B cell (primary cell): ENCODE measurements at regions not wholly inside any gene's neighbourhood (a gene's known extent, or its start where the extent isn't known, plus 50 kb on each side); places are given as distances from the start of the nearest gene placed in this dataset.

Experiments
- ATAC-seq: fragments of 200-7000 bp; cut with Tn5 transposase; one replicate; pipeline ENCODE4 v1.10.0; 2021; ENCODE audit warnings: low read depth, mild to moderate bottlenecking, moderate number of reproducible peaks, moderate library complexity
- CTCF ChIA-PET: fragments of 350-600 bp; sonication (Branson Sonifier 250); formaldehyde crosslinking; loops from one replicate; lab custom pipeline; 2021; ENCODE audit warnings: antibody characterized with exemption, inconsistent platforms; lab: Charles Lee
- POLR2A ChIA-PET: fragments of 350-600 bp; sonication (Branson Sonifier 250); formaldehyde crosslinking; loops from one replicate; lab custom pipeline; 2021; ENCODE audit warnings: antibody characterized with exemption; lab: Charles Lee
- DNase-seq: peaks from one replicate; pipeline ENCODE4 v3.0.0; 2013
- H2AFZ ChIP-seq: 2 replicates; pipeline ENCODE4 v1.6.1; 2012; ENCODE audit warnings: mild to moderate bottlenecking, low read depth, low read length; ENCODE audit not compliant: insufficient read depth, poor library complexity, severe bottlenecking
- H3K27ac ChIP-seq, 2 donors: 1 replicate in 1 of 2; 2 replicates in 1 of 2; pipeline ENCODE4 v1.5.1; 2012 to 2013; ENCODE audit warnings: low read length in 2 of 2, mild to moderate bottlenecking in 2 of 2, moderate library complexity in 1 of 2
- H3K27me3 ChIP-seq, 4 experiments: fragments of 200-600 bp in 1 of 4; sonication (generic) in 1 of 4; replicated peaks in 1 of 4; 1 replicate in 2 of 4; 2 replicates in 2 of 4; pipeline versions ENCODE4 v1.6.1 to v1.7.0; 2013 to 2016; ENCODE audit warnings: low read length in 3 of 4, mild to moderate bottlenecking in 2 of 4, mixed read lengths in 1 of 4, moderate library complexity in 1 of 4; ENCODE audit not compliant: insufficient read depth in 4 of 4, control insufficient read depth in 3 of 4; ENCODE audit errors: control extremely low read depth in 1 of 4
- H3K36me3 ChIP-seq, 2 experiments: replicated peaks in 1 of 2; 1 replicate in 1 of 2; 2 replicates in 1 of 2; pipeline versions ENCODE4 v1.6.1 to v1.7.1; 2013; ENCODE audit warnings: low read length in 1 of 2; ENCODE audit not compliant: insufficient read depth in 2 of 2, control insufficient read depth in 1 of 2; ENCODE audit errors: control extremely low read depth in 1 of 2, extremely low read depth in 1 of 2
- H3K4me1 ChIP-seq, 2 donors: fragments of 200-600 bp in 1 of 2; sonication (generic) in 1 of 2; 1 replicate in 1 of 2; 2 replicates in 1 of 2; pipeline versions ENCODE4 v1.5.1 to v1.6.1; 2013 to 2017; ENCODE audit warnings: low read length in 2 of 2; ENCODE audit not compliant: control insufficient read depth in 2 of 2, insufficient read depth in 2 of 2
- H3K4me2 ChIP-seq: replicated peaks from 2 replicates; pipeline ENCODE3; 2012; ENCODE audit warnings: mild to moderate bottlenecking, low read depth, low read length; ENCODE audit not compliant: poor library complexity, severe bottlenecking
- H3K4me3 ChIP-seq, 5 experiments: fragments of 200-600 bp in 1 of 5; sonication (generic) in 1 of 5; 1 replicate in 3 of 5; 2 replicates in 2 of 5; pipeline versions ENCODE4 v1.5.1 to v1.7.0; 2011 to 2016; ENCODE audit warnings: low read length in 4 of 5, mild to moderate bottlenecking in 4 of 5, low read depth in 2 of 5, control low read depth in 1 of 5, moderate library complexity in 1 of 5; ENCODE audit not compliant: insufficient read depth in 1 of 5; ENCODE audit errors: control extremely low read depth in 1 of 5, extremely low read depth in 1 of 5
- H3K79me2 ChIP-seq: fragments of 200-600 bp; sonication (generic); one replicate; pipeline ENCODE4 v1.6.0; 2016; ENCODE audit warnings: low read length; ENCODE audit not compliant: control insufficient read depth, insufficient read depth
- H3K9ac ChIP-seq: fragments of 200-600 bp; sonication (generic); 2 replicates; pipeline ENCODE4 v1.6.1; 2017; ENCODE audit warnings: mild to moderate bottlenecking, low read length, moderate library complexity
- H3K9me3 ChIP-seq, 3 donors: one replicate each; pipeline versions ENCODE4 v1.6.1 to v1.7.1; 2013; ENCODE audit warnings: low read length in 2 of 3; ENCODE audit not compliant: control insufficient read depth in 2 of 3, insufficient read depth in 1 of 3; ENCODE audit errors: control extremely low read depth in 1 of 3
- H4K20me1 ChIP-seq: 2 replicates; pipeline ENCODE4 v1.6.0; 2012; ENCODE audit warnings: mild to moderate bottlenecking, low read length; ENCODE audit not compliant: insufficient read depth, control insufficient read depth, poor library complexity, severe bottlenecking
- H3K27ac Mint-ChIP-seq: one replicate; pipeline ENCODE4 v1.8.0; 2021; ENCODE audit warnings: mixed read lengths
- H3K27me3 Mint-ChIP-seq: one replicate; pipeline ENCODE4 v1.8.0; 2021; ENCODE audit warnings: mixed read lengths
- H3K4me1 Mint-ChIP-seq: one replicate; pipeline ENCODE4 v1.8.0; 2021; ENCODE audit warnings: mixed read lengths
- H3K4me3 Mint-ChIP-seq: one replicate; pipeline ENCODE4 v1.8.0; 2021; ENCODE audit warnings: mixed read lengths
- H3K9me3 Mint-ChIP-seq: one replicate; pipeline ENCODE4 v1.8.0; 2022; ENCODE audit warnings: mixed read lengths; ENCODE audit not compliant: insufficient read depth
- EZH2 ChIP-seq: IDR thresholded peaks from 2 replicates; pipeline ENCODE4 v1.6.1; 2012; ENCODE audit warnings: borderline replicate concordance, low read depth, mild to moderate bottlenecking, moderate library complexity, low read length; ENCODE audit not compliant: insufficient read depth, poor library complexity, severe bottlenecking
- WGBS: methylation state at CpG from one replicate; pipeline ENCODE4 v1.1.5; 2013; ENCODE audit warnings: missing lambda C conversion rate; ENCODE audit not compliant: insufficient coverage; 5-methylcytosine and 5-hydroxymethylcytosine counted together
- intact Hi-C: fragments of 100-400 bp; cut with micrococcal nuclease; formaldehyde crosslinking; loops from one replicate; pipeline ENCODE4 v1.10.0; 2022
- TF ChIP-seq, protein P1 (sequence below): fragments of 200-600 bp; IDR thresholded peaks from one replicate; pipeline ENCODE4 v1.8.0; 2022; ENCODE audit warnings: antibody characterized with exemption, mild to moderate bottlenecking

DNA sequence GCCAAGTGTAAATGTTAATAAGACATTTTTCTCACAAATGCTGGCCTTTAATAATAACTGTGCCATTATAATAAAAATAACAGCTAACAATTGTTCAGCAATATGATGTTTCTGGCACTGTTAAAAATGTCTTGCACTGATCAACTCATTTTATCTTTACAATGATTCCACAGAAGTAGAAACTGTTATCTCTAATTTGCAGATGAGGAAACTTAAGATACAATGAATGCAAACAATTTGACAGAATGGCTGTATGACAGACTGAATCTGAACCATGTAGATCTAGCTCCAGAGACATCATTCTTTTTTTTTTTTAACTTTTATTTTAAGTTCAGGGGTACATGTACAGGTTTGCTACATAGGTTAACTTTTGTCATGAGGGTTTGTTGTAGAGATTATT, 755.0 kb downstream of the TBL1XR1 start:
- no peaks in the 10 kb centered on the region for H3K27me3 Mint-ChIP-seq
- Histone ChIP-seq H3K27me3 (no peaks in the 10 kb centered on the region), H3K9ac (no peak overlapping the region), H4K20me1 (no peaks in the 10 kb centered on the region), H3K9me3 (no peaks in the 10 kb centered on the region), H3K36me3 (no peaks in the 10 kb centered on the region), H3K27ac (no peak overlapping the region), H3K4me3 (no peak overlapping the region), H3K4me2 (no peak overlapping the region), H2AFZ (no peak overlapping the region), H3K79me2 (no peaks in the 10 kb centered on the region), H3K4me1 (no peaks in the 10 kb centered on the region)
- ATAC-seq (no peak), DNase-seq (no peak)
- TF ChIP-seq, protein P1, sequence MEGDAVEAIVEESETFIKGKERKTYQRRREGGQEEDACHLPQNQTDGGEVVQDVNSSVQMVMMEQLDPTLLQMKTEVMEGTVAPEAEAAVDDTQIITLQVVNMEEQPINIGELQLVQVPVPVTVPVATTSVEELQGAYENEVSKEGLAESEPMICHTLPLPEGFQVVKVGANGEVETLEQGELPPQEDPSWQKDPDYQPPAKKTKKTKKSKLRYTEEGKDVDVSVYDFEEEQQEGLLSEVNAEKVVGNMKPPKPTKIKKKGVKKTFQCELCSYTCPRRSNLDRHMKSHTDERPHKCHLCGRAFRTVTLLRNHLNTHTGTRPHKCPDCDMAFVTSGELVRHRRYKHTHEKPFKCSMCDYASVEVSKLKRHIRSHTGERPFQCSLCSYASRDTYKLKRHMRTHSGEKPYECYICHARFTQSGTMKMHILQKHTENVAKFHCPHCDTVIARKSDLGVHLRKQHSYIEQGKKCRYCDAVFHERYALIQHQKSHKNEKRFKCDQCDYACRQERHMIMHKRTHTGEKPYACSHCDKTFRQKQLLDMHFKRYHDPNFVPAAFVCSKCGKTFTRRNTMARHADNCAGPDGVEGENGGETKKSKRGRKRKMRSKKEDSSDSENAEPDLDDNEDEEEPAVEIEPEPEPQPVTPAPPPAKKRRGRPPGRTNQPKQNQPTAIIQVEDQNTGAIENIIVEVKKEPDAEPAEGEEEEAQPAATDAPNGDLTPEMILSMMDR = no peak
- TF ChIP-seq EZH2 = no peak
- intact Hi-C loops = no loop called here
- CTCF ChIA-PET = no interaction called here
- H3K4me3 Mint-ChIP-seq = no peak overlapping the region
- H3K4me1 Mint-ChIP-seq = no peaks in the 10 kb centered on the region
- POLR2A ChIA-PET = no interaction called here
- peaks cover 5% of the 10 kb centered on the region for H3K9me3 Mint-ChIP-seq
- no peak overlapping the region for H3K27ac Mint-ChIP-seq

DNA sequence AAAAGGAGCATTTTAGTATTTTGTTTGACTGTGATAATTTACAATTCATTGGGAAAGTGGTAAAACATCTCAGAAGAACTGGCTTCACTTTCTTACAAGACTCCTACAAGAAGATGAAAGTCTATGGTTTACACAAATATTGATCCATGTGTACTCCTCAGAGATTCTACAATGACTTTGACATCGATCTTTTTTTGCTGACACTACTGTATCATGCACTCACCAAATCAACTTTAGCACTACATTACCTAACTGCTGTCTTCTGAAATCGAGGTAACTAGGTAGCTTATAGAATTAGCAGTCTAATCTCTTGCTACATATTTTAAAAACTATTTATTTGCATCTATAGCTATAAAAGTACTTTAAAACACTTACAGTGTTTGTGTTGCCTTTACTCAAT, 757.6 kb downstream of the TBL1XR1 start:
- Histone ChIP-seq H3K9me3 (no peaks in the 10 kb centered on the region), H3K9ac (no peak overlapping the region), H3K4me3 (no peak overlapping the region), H3K4me2 (no peak overlapping the region), H3K27me3 (no peaks in the 10 kb centered on the region), H4K20me1 (no peaks in the 10 kb centered on the region), H2AFZ (no peak overlapping the region), H3K36me3 (no peaks in the 10 kb centered on the region), H3K4me1 (no peaks in the 10 kb centered on the region), H3K79me2 (no peaks in the 10 kb centered on the region), H3K27ac (no peak overlapping the region)
- intact Hi-C loops = no loop called here
- Mint-ChIP-seq H3K4me1 (no peaks in the 10 kb centered on the region), H3K27me3 (no peaks in the 10 kb centered on the region), H3K27ac (no peak overlapping the region), H3K4me3 (no peak overlapping the region), H3K9me3 (peaks cover 2% of the 10 kb centered on the region)
- ATAC-seq = no peak
- CTCF ChIA-PET = no interaction called here
- POLR2A ChIA-PET = no interaction called here
- no CpG with 5 or more reads among the region's 2 CpGs for WGBS
- TF ChIP-seq, protein P1 = no peak
- no peak for DNase-seq
